Fibroblast of lung (primary cell): ENCODE measurements at regions not wholly inside any gene's neighbourhood (a gene's known extent, or its start where the extent isn't known, plus 50 kb on each side); places are given as distances from the start of the nearest gene placed in this dataset.

Experiments
- EZH2 ChIP-seq: IDR thresholded peaks from 2 replicates; pipeline ENCODE4 v1.5.1; 2012; ENCODE audit warnings: low read length, control low read depth, mild to moderate bottlenecking; ENCODE audit errors: missing control alignments
- TF ChIP-seq, protein P1 (sequence below), 2 donors: IDR thresholded peaks in 1 of 2; conservative IDR thresholded peaks in 1 of 2; 1 replicate in 1 of 2; 2 replicates in 1 of 2; pipeline ENCODE4 v1.5.1; 2011 to 2012; ENCODE audit warnings: low read length in 2 of 2, control low read depth in 1 of 2, inconsistent platforms in 1 of 2, low read depth in 1 of 2, mild to moderate bottlenecking in 1 of 2

DNA sequence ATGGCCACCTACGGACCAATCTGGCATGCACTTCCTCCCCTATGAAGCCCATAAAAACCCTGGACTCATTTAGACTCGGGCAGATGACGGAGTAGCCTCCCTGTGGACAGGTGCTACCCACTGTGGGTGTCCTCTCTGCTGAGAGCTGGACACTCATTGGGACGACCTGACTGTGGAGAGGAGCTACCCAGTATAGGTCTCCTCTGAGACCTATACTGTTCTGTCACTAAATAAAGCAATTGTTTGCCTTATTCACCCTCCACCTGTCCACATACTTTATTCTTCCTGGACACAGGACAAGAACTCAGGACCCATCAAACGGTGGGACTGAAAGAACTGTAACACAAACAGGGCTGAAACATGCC, 53.3 kb upstream of the CADM2 start:
- TF ChIP-seq, protein P1, sequence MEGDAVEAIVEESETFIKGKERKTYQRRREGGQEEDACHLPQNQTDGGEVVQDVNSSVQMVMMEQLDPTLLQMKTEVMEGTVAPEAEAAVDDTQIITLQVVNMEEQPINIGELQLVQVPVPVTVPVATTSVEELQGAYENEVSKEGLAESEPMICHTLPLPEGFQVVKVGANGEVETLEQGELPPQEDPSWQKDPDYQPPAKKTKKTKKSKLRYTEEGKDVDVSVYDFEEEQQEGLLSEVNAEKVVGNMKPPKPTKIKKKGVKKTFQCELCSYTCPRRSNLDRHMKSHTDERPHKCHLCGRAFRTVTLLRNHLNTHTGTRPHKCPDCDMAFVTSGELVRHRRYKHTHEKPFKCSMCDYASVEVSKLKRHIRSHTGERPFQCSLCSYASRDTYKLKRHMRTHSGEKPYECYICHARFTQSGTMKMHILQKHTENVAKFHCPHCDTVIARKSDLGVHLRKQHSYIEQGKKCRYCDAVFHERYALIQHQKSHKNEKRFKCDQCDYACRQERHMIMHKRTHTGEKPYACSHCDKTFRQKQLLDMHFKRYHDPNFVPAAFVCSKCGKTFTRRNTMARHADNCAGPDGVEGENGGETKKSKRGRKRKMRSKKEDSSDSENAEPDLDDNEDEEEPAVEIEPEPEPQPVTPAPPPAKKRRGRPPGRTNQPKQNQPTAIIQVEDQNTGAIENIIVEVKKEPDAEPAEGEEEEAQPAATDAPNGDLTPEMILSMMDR (conservative IDR thresholded peaks at IDR 0.05 in 1 of 2, IDR thresholded peaks at IDR 0.05 in 1 of 2; ENCODE audit: low read depth in 1 of 2, low read length in 2 of 2): no peak
- no peak for TF ChIP-seq EZH2
